IMR-90 (cell line): ENCODE measurements at regions not wholly inside any gene's neighbourhood (a gene's known extent, or its start where the extent isn't known, plus 50 kb on each side); places are given as distances from the start of the nearest gene placed in this dataset.

Source experiments
- ATAC-seq: fragments of 200-7000 bp; cut with Tn5 transposase; 2 replicates; pipeline ENCODE4 v1.9.1; 2020; ENCODE audit warnings: low read depth, mild to moderate bottlenecking, moderate library complexity
- BruUV-seq: library from RNA; stranded (reverse); fragments of 400-500 nt; replicated peaks from 2 replicates; lab custom pipeline; 2021; lab: Mats Ljungman, UMichigan
- CTCF ChIA-PET: fragments of 300-600 bp; formaldehyde crosslinking; extraction: SDS; loops from one replicate; lab custom pipeline; 2021; ENCODE audit warnings: antibody characterized with exemption; lab: Yijun Ruan, JAX
- POLR2A ChIA-PET: fragments of 300-600 bp; sonication (Branson Sonifier 250); formaldehyde crosslinking; loops from one replicate; lab custom pipeline; 2022; ENCODE audit warnings: antibody characterized with exemption; ENCODE audit not compliant: unreplicated experiment; lab: Charles Lee
- DNase-seq: peaks from one replicate; pipeline ENCODE4 v3.0.0; 2013
- H2AFZ ChIP-seq: replicated peaks from 2 replicates; pipeline ENCODE3; 2013; ENCODE audit warnings: low read length, mild to moderate bottlenecking; ENCODE audit not compliant: poor library complexity
- H2AK5ac ChIP-seq: 2 replicates; pipeline ENCODE4 v1.6.1; 2013; ENCODE audit warnings: low read depth, low read length, inconsistent platforms
- H2AK9ac ChIP-seq: replicated peaks from 2 replicates; pipeline ENCODE3; 2013; ENCODE audit warnings: mild to moderate bottlenecking, low read depth, low read length, moderate library complexity; ENCODE audit not compliant: poor library complexity
- H2BK120ac ChIP-seq: 2 replicates; pipeline ENCODE4 v1.6.1; 2013; ENCODE audit warnings: low read depth, low read length, inconsistent platforms
- H2BK15ac ChIP-seq: 3 replicates; pipeline ENCODE4 v1.6.1; 2013; ENCODE audit warnings: low read depth, low read length, inconsistent platforms
- H2BK20ac ChIP-seq: 2 replicates; pipeline ENCODE4 v1.6.1; 2013; ENCODE audit warnings: low read depth, mild to moderate bottlenecking, inconsistent platforms, low read length, moderate library complexity
- H2BK5ac ChIP-seq: 2 replicates; pipeline ENCODE4 v1.6.1; 2013; ENCODE audit warnings: mild to moderate bottlenecking, low read depth, low read length, inconsistent platforms; ENCODE audit not compliant: poor library complexity, severe bottlenecking
- H3K14ac ChIP-seq: replicated peaks from 2 replicates; pipeline ENCODE4 v1.6.1; 2013; ENCODE audit warnings: low read depth, low read length, inconsistent platforms
- H3K18ac ChIP-seq: 2 replicates; pipeline ENCODE4 v1.6.1; 2013; ENCODE audit warnings: low read depth, low read length, control low read depth
- H3K23ac ChIP-seq: 2 replicates; pipeline ENCODE4 v1.6.1; 2013; ENCODE audit warnings: low read depth, low read length, inconsistent platforms
- H3K27ac ChIP-seq: 2 replicates; pipeline ENCODE4 v1.5.1; 2013; ENCODE audit warnings: mild to moderate bottlenecking, control low read depth, low read length; ENCODE audit not compliant: insufficient read depth
- H3K27me3 ChIP-seq: 2 replicates; pipeline ENCODE4 v1.6.1; 2013; ENCODE audit warnings: low read length; ENCODE audit not compliant: control insufficient read depth, insufficient read depth
- H3K36me3 ChIP-seq: 2 replicates; pipeline ENCODE4 v1.6.1; 2013; ENCODE audit warnings: low read length, mixed read lengths; ENCODE audit not compliant: control insufficient read depth, insufficient read depth
- H3K4ac ChIP-seq: 2 replicates; pipeline ENCODE4 v1.6.1; 2013; ENCODE audit warnings: low read depth, low read length, inconsistent platforms
- H3K4me1 ChIP-seq: 2 replicates; pipeline ENCODE4 v1.6.1; 2013; ENCODE audit warnings: low read length, mixed read lengths; ENCODE audit not compliant: control insufficient read depth, insufficient read depth
- H3K4me2 ChIP-seq: 2 replicates; pipeline ENCODE4 v1.6.1; 2013; ENCODE audit warnings: low read depth, mild to moderate bottlenecking, control low read depth, low read length, moderate library complexity
- H3K4me3 ChIP-seq: 2 replicates; pipeline ENCODE4 v1.5.1; 2013; ENCODE audit warnings: low read depth, mild to moderate bottlenecking, control low read depth, low read length, moderate library complexity; ENCODE audit not compliant: insufficient read depth
- H3K56ac ChIP-seq: 2 replicates; pipeline ENCODE4 v1.6.1; 2013; ENCODE audit warnings: low read length, inconsistent platforms; ENCODE audit not compliant: insufficient read depth; ENCODE audit errors: extremely low read depth
- H3K79me1 ChIP-seq, 2 experiments: 2 replicates each; pipeline ENCODE4 v1.6.1; 2013; ENCODE audit warnings: low read length in 2 of 2, inconsistent platforms in 1 of 2, low read depth in 1 of 2
- H3K9ac ChIP-seq: 2 replicates; pipeline ENCODE4 v1.6.1; 2013; ENCODE audit warnings: low read depth, low read length, control low read depth
- H3K9me1 ChIP-seq: 2 replicates; pipeline ENCODE4 v1.6.1; 2013; ENCODE audit warnings: low read length, inconsistent platforms; ENCODE audit not compliant: insufficient read depth
- H3K9me3 ChIP-seq: 2 replicates; pipeline ENCODE4 v1.6.1; 2013; ENCODE audit warnings: low read length; ENCODE audit not compliant: control insufficient read depth, insufficient read depth
- H4K20me1 ChIP-seq: 2 replicates; pipeline ENCODE4 v1.6.1; 2013; ENCODE audit warnings: low read length, inconsistent platforms; ENCODE audit not compliant: insufficient read depth
- H4K5ac ChIP-seq: 2 replicates; pipeline ENCODE4 v1.6.1; 2013; ENCODE audit warnings: mild to moderate bottlenecking, low read depth, low read length, control low read depth
- H4K8ac ChIP-seq, 2 experiments: 2 replicates each; pipeline ENCODE4 v1.6.1; 2013; ENCODE audit warnings: low read depth in 2 of 2, low read length in 2 of 2, control low read depth in 1 of 2, inconsistent platforms in 1 of 2
- H4K91ac ChIP-seq: 2 replicates; pipeline ENCODE4 v1.6.1; 2013; ENCODE audit warnings: low read depth, low read length, inconsistent platforms; ENCODE audit not compliant: insufficient read depth
- MAFK ChIP-seq: IDR thresholded peaks from 2 replicates; pipeline ENCODE4 v1.6.1; 2012; ENCODE audit warnings: low read depth, low read length, improper control_type of control experiment
- MAZ ChIP-seq: IDR thresholded peaks from 2 replicates; pipeline ENCODE4 v1.6.1; 2012; ENCODE audit warnings: low read depth, mild to moderate bottlenecking, low read length, improper control_type of control experiment, moderate library complexity, borderline replicate concordance
- NFE2L2 ChIP-seq: fragments of 150-350 bp; IDR thresholded peaks from 2 replicates; pipeline ENCODE4 v1.6.1; 2016; ENCODE audit warnings: low read depth, mild to moderate bottlenecking, low read length
- RAD21 ChIP-seq: IDR thresholded peaks from 2 replicates; pipeline ENCODE4 v1.6.1; 2012; ENCODE audit warnings: low read length, improper control_type of control experiment
- RCOR1 ChIP-seq: IDR thresholded peaks from 2 replicates; pipeline ENCODE4 v1.6.1; 2012; ENCODE audit warnings: mild to moderate bottlenecking, low read length, improper control_type of control experiment; ENCODE audit not compliant: insufficient replicate concordance
- RFX5 ChIP-seq: IDR thresholded peaks from 2 replicates; pipeline ENCODE4 v1.8.0; 2012; ENCODE audit warnings: low read depth, mild to moderate bottlenecking, low read length, moderate library complexity
- WGBS, 2 experiments: methylation state at CpG; one replicate each; pipeline versions ENCODE4 v1.1.5 to v1.1.7; 2013; ENCODE audit warnings: missing lambda C conversion rate in 2 of 2; ENCODE audit not compliant: insufficient read length in 1 of 2; ENCODE audit errors: extremely low coverage in 2 of 2; 5-methylcytosine and 5-hydroxymethylcytosine counted together
- dilution Hi-C: fragments of 300-500 bp; cut with HindIII; formaldehyde crosslinking; loops from one replicate; pipeline ENCODE4 v1.14.3; 2018; ENCODE audit warnings: low sequenced_read_pairs; ENCODE audit not compliant: unreplicated experiment
- in situ Hi-C: fragments of 300-500 bp; cut with MboI; formaldehyde crosslinking; loops from 3 replicates; pipeline ENCODE4 v1.14.3; 2019; ENCODE audit warnings: low sequenced_read_pairs, inconsistent platforms, mixed read lengths
- intact Hi-C: fragments of 100-400 bp; cut with micrococcal nuclease; formaldehyde crosslinking; loops from 2 replicates; pipeline ENCODE4 v1.10.0; 2022
- TF ChIP-seq, protein P1 (sequence below): fragments of 150-350 bp; IDR thresholded peaks from 2 replicates; pipeline ENCODE4 v1.6.1; 2016; ENCODE audit warnings: low read depth, mild to moderate bottlenecking, low read length, moderate library complexity, borderline replicate concordance
- TF ChIP-seq, protein P2 (sequence below): fragments of 150-350 bp; IDR thresholded peaks from 2 replicates; pipeline ENCODE4 v1.6.1; 2017; ENCODE audit warnings: mild to moderate bottlenecking, antibody characterized with exemption, low read length, low read depth
- TF ChIP-seq, protein P3 (sequence below): conservative IDR thresholded peaks from 2 replicates; pipeline ENCODE4 v1.5.1; 2012; ENCODE audit warnings: mild to moderate bottlenecking, low read depth, low read length, improper control_type of control experiment

DNA sequence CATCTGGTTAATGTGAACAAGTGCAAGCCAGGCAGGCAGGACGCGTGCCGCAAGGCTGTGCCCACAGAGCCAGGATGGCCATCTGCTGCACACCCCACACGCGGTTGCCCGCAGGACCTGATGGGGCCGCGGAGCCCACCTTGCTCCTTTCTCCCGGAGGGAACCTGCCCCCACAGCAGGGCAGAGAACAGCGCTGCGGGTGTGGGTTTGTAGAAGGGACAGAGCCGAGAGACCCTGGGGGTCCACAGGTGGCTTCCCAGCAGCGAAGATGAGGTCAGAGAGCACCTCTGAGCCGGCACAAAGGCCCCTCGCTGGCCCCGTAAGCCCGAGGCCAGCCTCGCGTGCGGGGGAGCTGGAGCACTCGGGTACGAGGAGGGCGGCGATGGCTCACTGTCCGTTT is 460.8 kb upstream of the SALL3 start:
- Histone ChIP-seq H2AFZ (no peak overlapping the region), H3K9me3 (peaks cover 44% of the 10 kb centered on the region), H3K27ac (no peak overlapping the region), H3K14ac (no peak overlapping the region), H3K23ac (no peak overlapping the region), H4K20me1 (no peaks in the 10 kb centered on the region), H2BK120ac (no peak overlapping the region), H4K91ac (no peak overlapping the region), H2AK9ac (no peak overlapping the region), H3K4me2 (no peak overlapping the region), H2AK5ac (no peak overlapping the region), H2BK20ac (no peak overlapping the region), H3K36me3 (no peaks in the 10 kb centered on the region), H3K79me1 (no peaks in the 10 kb centered on the region), H3K18ac (no peak overlapping the region), H4K5ac (no peak overlapping the region), H3K4me1 (no peaks in the 10 kb centered on the region), H3K56ac (no peak overlapping the region), H3K9ac (no peak overlapping the region), H2BK15ac (no peak overlapping the region), H3K27me3 (no peaks in the 10 kb centered on the region), H3K9me1 (no peaks in the 10 kb centered on the region), H2BK5ac (no peak overlapping the region), H3K4me3 (no peak overlapping the region), H4K8ac (no peak overlapping the region), H3K4ac (no peak overlapping the region)
- BruUV-seq = no TSS peak
- ChIA-PET CTCF (no interaction called here), POLR2A (no interaction called here)
- ATAC-seq (no peak), DNase-seq (no peak)
- no peak for TF ChIP-seq NFE2L2
- no peak for TF ChIP-seq RFX5
- TF ChIP-seq, protein P1, sequence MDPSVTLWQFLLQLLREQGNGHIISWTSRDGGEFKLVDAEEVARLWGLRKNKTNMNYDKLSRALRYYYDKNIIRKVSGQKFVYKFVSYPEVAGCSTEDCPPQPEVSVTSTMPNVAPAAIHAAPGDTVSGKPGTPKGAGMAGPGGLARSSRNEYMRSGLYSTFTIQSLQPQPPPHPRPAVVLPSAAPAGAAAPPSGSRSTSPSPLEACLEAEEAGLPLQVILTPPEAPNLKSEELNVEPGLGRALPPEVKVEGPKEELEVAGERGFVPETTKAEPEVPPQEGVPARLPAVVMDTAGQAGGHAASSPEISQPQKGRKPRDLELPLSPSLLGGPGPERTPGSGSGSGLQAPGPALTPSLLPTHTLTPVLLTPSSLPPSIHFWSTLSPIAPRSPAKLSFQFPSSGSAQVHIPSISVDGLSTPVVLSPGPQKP = no peak
- TF ChIP-seq, protein P2, sequence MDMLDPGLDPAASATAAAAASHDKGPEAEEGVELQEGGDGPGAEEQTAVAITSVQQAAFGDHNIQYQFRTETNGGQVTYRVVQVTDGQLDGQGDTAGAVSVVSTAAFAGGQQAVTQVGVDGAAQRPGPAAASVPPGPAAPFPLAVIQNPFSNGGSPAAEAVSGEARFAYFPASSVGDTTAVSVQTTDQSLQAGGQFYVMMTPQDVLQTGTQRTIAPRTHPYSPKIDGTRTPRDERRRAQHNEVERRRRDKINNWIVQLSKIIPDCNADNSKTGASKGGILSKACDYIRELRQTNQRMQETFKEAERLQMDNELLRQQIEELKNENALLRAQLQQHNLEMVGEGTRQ = no peak
- no peak for TF ChIP-seq MAZ
- TF ChIP-seq RCOR1 = no peak
- TF ChIP-seq MAFK = no peak
- no peak for TF ChIP-seq RAD21
- TF ChIP-seq, protein P3, sequence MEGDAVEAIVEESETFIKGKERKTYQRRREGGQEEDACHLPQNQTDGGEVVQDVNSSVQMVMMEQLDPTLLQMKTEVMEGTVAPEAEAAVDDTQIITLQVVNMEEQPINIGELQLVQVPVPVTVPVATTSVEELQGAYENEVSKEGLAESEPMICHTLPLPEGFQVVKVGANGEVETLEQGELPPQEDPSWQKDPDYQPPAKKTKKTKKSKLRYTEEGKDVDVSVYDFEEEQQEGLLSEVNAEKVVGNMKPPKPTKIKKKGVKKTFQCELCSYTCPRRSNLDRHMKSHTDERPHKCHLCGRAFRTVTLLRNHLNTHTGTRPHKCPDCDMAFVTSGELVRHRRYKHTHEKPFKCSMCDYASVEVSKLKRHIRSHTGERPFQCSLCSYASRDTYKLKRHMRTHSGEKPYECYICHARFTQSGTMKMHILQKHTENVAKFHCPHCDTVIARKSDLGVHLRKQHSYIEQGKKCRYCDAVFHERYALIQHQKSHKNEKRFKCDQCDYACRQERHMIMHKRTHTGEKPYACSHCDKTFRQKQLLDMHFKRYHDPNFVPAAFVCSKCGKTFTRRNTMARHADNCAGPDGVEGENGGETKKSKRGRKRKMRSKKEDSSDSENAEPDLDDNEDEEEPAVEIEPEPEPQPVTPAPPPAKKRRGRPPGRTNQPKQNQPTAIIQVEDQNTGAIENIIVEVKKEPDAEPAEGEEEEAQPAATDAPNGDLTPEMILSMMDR = no peak
- in situ Hi-C loops = no loop called here
- intact Hi-C loops = no loop called here
- dilution Hi-C loops = no loop called here
- WGBS, 2 experiments = 62% methylated on average over 8 of the region's 25 CpGs; no CpG with 5 or more reads in 1 of the 2 experiments
